Subcutaneous abdominal adipose tissue (tissue), 5 donors: ENCODE measurements at regions not wholly inside any gene's neighbourhood (a gene's known extent, or its start where the extent isn't known, plus 50 kb on each side); places are given as distances from the start of the nearest gene placed in this dataset.

Experiments used
- H3K27ac ChIP-seq: one replicate; pipeline ENCODE4 v1.7.0; 2013; ENCODE audit warnings: low read depth, mild to moderate bottlenecking, inconsistent platforms, low read length, moderate library complexity
- H3K27me3 ChIP-seq, 5 donors: one replicate each; pipeline ENCODE4 v1.7.0; 2013; ENCODE audit warnings: low read length in 5 of 5, inconsistent platforms in 1 of 5; ENCODE audit not compliant: control insufficient read depth in 5 of 5, insufficient read depth in 4 of 5
- H3K36me3 ChIP-seq, 5 donors: one replicate each; pipeline ENCODE4 v1.7.0; 2013; ENCODE audit warnings: low read length in 5 of 5; ENCODE audit not compliant: control insufficient read depth in 5 of 5, insufficient read depth in 5 of 5
- H3K4me1 ChIP-seq, 5 donors: one replicate each; pipeline ENCODE4 v1.7.0; 2013; ENCODE audit warnings: low read length in 5 of 5, mild to moderate bottlenecking in 3 of 5, moderate library complexity in 1 of 5; ENCODE audit not compliant: control insufficient read depth in 5 of 5, insufficient read depth in 5 of 5
- H3K4me3 ChIP-seq, 5 donors: one replicate each; pipeline ENCODE4 v1.7.0; 2013; ENCODE audit warnings: low read length in 5 of 5, low read depth in 1 of 5
- H3K9ac ChIP-seq, 5 donors: one replicate each; pipeline ENCODE4 v1.7.0; 2013; ENCODE audit warnings: low read length in 5 of 5, mild to moderate bottlenecking in 4 of 5, moderate library complexity in 3 of 5
- H3K9me3 ChIP-seq, 5 donors: one replicate each; pipeline ENCODE4 v1.7.0; 2013; ENCODE audit warnings: low read length in 5 of 5; ENCODE audit not compliant: control insufficient read depth in 5 of 5
- donor health status: healthy.
- donor health status: healthy.
- donor health status: healthy.
- donor health status: healthy.
- donor health status: healthy.

GRCh38 chr9:75462866-75463265 lies 374.6 kb downstream of the OSTF1 start:
- no peak overlapping the region for H3K9ac ChIP-seq
- no peaks in the 10 kb centered on the region for H3K27me3 ChIP-seq
- no peak overlapping the region for H3K27ac ChIP-seq
- no peak overlapping the region for H3K4me3 ChIP-seq
- H3K4me1 ChIP-seq, result no peaks in the 10 kb centered on the region
- no peaks in the 10 kb centered on the region for H3K9me3 ChIP-seq
- H3K36me3 ChIP-seq, result no peaks in the 10 kb centered on the region

- Histone ChIP-seq H3K36me3 (no peaks in the 10 kb centered on the region), H3K9ac (no peak overlapping the region), H3K27ac (no peak overlapping the region), H3K27me3 (no peaks in the 10 kb centered on the region), H3K4me1 (no peaks in the 10 kb centered on the region), H3K4me3 (no peak overlapping the region), H3K9me3 (no peaks in the 10 kb centered on the region)
Observed at GRCh38 chr9:75463871-75464270, 375.6 kb downstream of the OSTF1 start.

DNA sequence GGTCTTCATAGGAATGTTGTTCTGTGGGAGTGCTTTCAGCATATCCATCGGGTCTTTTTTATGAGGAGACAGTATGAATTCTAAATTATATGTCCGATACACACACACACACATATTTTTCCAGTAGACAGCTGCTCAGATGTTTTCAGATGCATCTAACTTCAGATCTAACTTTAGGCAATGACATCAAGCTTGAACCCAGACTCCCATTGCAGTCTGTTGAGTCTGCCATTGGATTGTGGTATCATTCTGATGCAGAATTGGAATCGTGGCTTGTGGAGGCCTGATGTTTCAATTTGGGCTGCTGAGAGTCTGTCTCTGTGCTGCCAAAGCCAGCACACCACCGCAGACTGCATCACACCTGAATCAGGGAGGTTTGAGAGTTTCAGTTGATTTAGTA lies 376.4 kb downstream of the OSTF1 start:
- no peak overlapping the region for H3K4me3 ChIP-seq
- no peak overlapping the region for H3K9ac ChIP-seq
- H3K27ac ChIP-seq, result no peak overlapping the region
- no peaks in the 10 kb centered on the region for H3K36me3 ChIP-seq
- H3K27me3 ChIP-seq, result no peaks in the 10 kb centered on the region
- H3K4me1 ChIP-seq, result no peaks in the 10 kb centered on the region
- no peaks in the 10 kb centered on the region for H3K9me3 ChIP-seq

- Histone ChIP-seq H3K4me3 (no peak overlapping the region), H3K9me3 (no peaks in the 10 kb centered on the region), H3K27me3 (no peaks in the 10 kb centered on the region), H3K4me1 (no peaks in the 10 kb centered on the region), H3K9ac (no peak overlapping the region), H3K36me3 (no peaks in the 10 kb centered on the region), H3K27ac (no peak overlapping the region)
Observed at GRCh38 chr9:75467142-75467541, 378.8 kb downstream of the OSTF1 start.

DNA sequence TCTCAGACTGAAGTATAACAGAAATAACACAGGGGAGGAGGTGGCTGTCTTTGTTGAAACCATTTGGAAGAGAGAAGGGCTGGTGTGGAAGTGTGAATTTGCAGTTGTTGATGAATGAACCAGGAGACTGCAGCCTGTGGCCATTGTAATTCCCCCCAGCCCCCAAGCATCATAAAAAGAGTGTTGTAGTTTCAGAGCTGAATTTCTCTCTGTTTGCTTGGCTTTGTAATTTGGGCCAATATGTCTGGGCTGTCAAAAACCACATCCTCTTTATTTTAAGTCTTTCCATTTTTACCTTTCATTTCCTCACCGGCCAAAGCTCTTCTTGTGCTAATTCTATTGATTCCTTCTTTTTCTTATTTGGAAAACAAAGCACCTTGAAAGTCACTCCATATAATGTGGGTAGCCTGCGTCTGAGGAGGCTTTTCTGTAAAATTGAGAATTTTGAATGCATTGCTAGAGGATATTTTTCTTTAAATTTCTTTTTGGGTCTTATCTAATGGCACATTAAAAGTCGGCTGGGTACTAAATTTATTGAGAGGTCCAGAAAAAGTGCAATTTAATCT lies 383.3 kb downstream of the OSTF1 start:
- Histone ChIP-seq H3K9me3 (no peaks in the 10 kb centered on the region), H3K4me1 (no peaks in the 10 kb centered on the region), H3K36me3 (no peaks in the 10 kb centered on the region), H3K27ac (no peak overlapping the region), H3K9ac (no peak overlapping the region), H3K4me3 (no peak overlapping the region), H3K27me3 (no peaks in the 10 kb centered on the region)

- no peak overlapping the region for H3K9ac ChIP-seq
- H3K27ac ChIP-seq, result no peak overlapping the region
- H3K27me3 ChIP-seq, result no peaks in the 10 kb centered on the region
- H3K4me3 ChIP-seq, result no peak overlapping the region
- H3K9me3 ChIP-seq, result peaks cover 0 to 9% (median 5%) of the 10 kb centered on the region in 5 donors
- peaks cover 0 to 13% (median 10%) of the 10 kb centered on the region in 5 donors for H3K4me1 ChIP-seq
- no peaks in the 10 kb centered on the region for H3K36me3 ChIP-seq
Observed at GRCh38 chr9:75482566-75482965, 394.3 kb downstream of the OSTF1 start.

- H3K27me3 ChIP-seq, result no peaks in the 10 kb centered on the region
- H3K36me3 ChIP-seq, result no peaks in the 10 kb centered on the region
- no peak overlapping the region for H3K9ac ChIP-seq
- H3K27ac ChIP-seq, result no peak overlapping the region
- H3K4me1 ChIP-seq, result peaks cover 0 to 17% (median 10%) of the 10 kb centered on the region in 5 donors
- H3K4me3 ChIP-seq, result no peak overlapping the region
- H3K9me3 ChIP-seq, result no peaks in the 10 kb centered on the region
Observed at GRCh38 chr9:75483636-75484035, 395.3 kb downstream of the OSTF1 start.

GRCh38 chr9:75487856-75488718 lies 399.8 kb downstream of the OSTF1 start:
- no peaks in the 10 kb centered on the region for H3K36me3 ChIP-seq
- H3K9ac ChIP-seq, result no peak overlapping the region
- H3K27me3 ChIP-seq, result no peaks in the 10 kb centered on the region

DNA sequence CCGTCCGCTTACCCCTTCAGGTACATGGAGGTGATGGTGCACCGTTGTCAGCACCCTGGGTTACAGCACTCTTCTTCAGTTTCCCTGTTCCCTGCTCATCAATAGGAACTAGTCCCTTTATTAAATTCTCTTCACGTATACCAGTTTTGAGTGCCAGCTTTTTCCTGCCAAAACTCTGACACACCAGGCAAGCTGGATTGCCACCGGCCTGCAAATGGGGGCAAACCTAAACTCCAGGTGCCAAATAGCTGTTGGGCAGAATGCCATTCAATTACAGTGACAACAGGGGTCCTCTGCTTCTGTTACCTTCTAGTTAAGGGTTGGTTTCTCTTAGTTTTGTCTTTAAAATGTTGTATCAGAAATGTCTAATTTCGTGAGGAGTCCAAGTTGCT lies 400.4 kb downstream of the OSTF1 start:
- Histone ChIP-seq H3K9me3 (no peaks in the 10 kb centered on the region), H3K27ac (no peak overlapping the region), H3K4me3 (no peak overlapping the region), H3K9ac (no peak overlapping the region), H3K27me3 (no peaks in the 10 kb centered on the region), H3K4me1 (peaks cover 0 to 34% (median 14%) of the 10 kb centered on the region in 5 donors), H3K36me3 (no peaks in the 10 kb centered on the region)

More at GRCh38 chr9:75487856-75488718, 399.8 kb downstream of the OSTF1 start:
- no peaks in the 10 kb centered on the region for H3K9me3 ChIP-seq
- H3K4me1 ChIP-seq, result peaks cover 0 to 34% (median 14%) of the 10 kb centered on the region in 5 donors
- H3K4me3 ChIP-seq, result no peak overlapping the region
- H3K27ac ChIP-seq, result no peak overlapping the region

- Histone ChIP-seq H3K27me3 (no peaks in the 10 kb centered on the region), H3K9ac (no peak overlapping the region), H3K27ac (no peak overlapping the region), H3K4me1 (peaks cover 0 to 34% (median 14%) of the 10 kb centered on the region in 5 donors), H3K4me3 (no peak overlapping the region), H3K9me3 (no peaks in the 10 kb centered on the region), H3K36me3 (no peaks in the 10 kb centered on the region)
Observed at GRCh38 chr9:75490326-75490725, 400.1 kb upstream of the PCSK5 start.
